ENCODE measurements at regions not wholly inside any gene's neighbourhood (a gene's known extent, or its start where the extent isn't known, plus 50 kb on each side); places are given as distances from the start of the nearest gene placed in this dataset.

- DNase-seq = no peak
Measured at GRCh38 chr2:12663306-12664037, 53.3 kb upstream of the TRIB2 start.

GRCh38 chr2:12665334-12665733, 51.4 kb upstream of the TRIB2 start:
- DNase-seq = no peak

GRCh38 chr2:12666445-12666844, 50.3 kb upstream of the TRIB2 start:
- no peak for DNase-seq
